Fibroblast of the aortic adventitia (primary cell): ENCODE measurements at regions not wholly inside any gene's neighbourhood (a gene's known extent, or its start where the extent isn't known, plus 50 kb on each side); places are given as distances from the start of the nearest gene placed in this dataset.
"Not testable (repeated sequence)": the region's sequence is repeated elsewhere in the genome, so short reads cannot be mapped to it uniquely, and the experiment has no call there.

Experiments
- DNase-seq: peaks from one replicate; pipeline ENCODE4 v3.0.0-alpha.2; 2010; ENCODE audit warnings: low read depth
- H3K4me3 ChIP-seq: 2 replicates; pipeline ENCODE4 v1.5.1; 2011; ENCODE audit warnings: low read depth, mild to moderate bottlenecking, control low read depth, low read length, moderate library complexity
- CTCF ChIP-seq: IDR thresholded peaks from 2 replicates; pipeline ENCODE4 v1.5.1; 2011; ENCODE audit warnings: mild to moderate bottlenecking, low read length, control low read depth, inconsistent platforms; ENCODE audit not compliant: insufficient read depth

GRCh38 chr4:114041117-114041475, 61.6 kb upstream of the ARSJ start:
- no peak for DNase-seq
- H3K4me3 ChIP-seq = no peak overlapping the region
- TF ChIP-seq CTCF = no peak

DNA sequence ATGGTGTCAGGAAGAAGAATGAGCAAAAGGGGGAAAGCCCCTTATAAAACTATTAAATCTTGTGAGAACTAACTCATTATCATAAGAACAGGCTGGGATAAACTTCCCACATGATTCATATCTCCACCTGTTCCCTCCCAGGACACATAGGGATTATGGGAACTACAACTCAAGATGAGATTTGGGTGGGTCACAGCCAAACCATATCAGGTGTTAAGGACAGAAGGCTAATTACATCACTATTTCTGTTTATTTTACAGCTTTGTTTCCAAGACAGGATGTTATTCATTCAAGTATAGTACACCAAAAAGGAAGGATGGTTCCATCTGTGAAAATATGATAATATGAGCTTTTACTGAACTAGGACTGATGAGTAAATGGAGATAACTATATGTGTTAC, 63.7 kb upstream of the ARSJ start:
- no peak for TF ChIP-seq CTCF
- H3K4me3 ChIP-seq = no peak overlapping the region
- DNase-seq = no peak

DNA sequence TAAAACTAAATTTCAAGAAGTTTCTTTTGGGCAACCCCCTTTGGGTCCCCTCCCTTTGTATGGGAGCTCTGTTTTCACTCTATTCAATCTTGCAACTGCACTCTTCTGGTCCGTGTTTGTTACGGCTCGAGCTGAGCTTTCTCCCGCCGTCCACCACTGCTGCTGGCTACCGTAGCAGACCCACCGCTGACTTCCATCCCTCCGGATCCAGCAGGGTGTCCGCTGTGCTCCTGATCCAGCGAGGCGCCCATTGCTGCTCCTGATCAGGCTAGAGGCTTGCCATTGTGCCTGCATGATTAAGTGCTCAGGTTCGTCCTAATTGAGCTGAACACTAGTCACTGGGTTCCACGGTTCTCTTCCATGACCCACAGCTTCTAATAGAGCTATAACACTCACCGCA, 64.9 kb upstream of the ARSJ start:
- not testable (repeated sequence) for H3K4me3 ChIP-seq, DNase-seq

DNA sequence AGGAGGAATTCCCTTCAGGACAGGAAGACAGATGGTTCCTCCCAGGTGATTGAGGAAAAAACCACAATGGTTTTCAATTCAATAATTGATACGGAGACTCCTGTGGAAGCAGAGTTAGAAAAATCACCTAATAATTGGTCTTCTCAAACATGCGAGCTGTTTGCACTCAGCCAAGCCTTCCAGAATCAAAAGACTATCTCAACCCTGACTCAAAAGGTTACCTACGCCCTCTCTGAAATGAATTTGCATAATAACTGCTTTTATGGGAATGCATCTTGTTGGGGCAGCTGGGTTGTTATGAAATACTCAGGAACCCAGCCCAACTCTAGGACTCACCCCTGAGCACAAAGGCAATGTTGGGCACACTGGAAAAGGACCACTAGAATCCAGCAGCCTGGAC, 66.9 kb upstream of the ARSJ start:
- TF ChIP-seq CTCF = no peak
- H3K4me3 ChIP-seq = no peak overlapping the region
- no peak for DNase-seq

- not testable (repeated sequence) for DNase-seq, H3K4me3 ChIP-seq
Observed at GRCh38 chr4:114048154-114048553, 68.7 kb upstream of the ARSJ start.

DNA sequence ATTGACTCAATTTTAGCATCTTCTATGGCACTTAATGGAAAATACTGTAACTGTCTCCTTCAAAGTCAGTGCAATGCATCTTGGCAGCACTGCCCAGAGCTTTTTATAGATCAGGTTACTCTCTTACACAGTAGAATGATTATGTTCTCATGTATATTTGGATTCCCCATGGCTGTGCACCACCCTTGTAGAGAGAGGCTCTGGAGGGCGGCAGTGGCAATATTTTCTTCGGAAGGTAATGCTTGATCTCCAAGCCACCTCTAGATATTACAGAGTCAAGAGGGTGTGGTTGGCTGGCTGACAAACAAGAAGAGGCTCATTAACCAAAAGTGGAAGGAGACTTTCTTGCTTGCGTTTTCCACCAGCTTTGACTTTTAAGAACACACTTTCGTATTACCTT, 72.8 kb upstream of the ARSJ start:
- no peak overlapping the region for H3K4me3 ChIP-seq
- no peak for DNase-seq
- no peak for TF ChIP-seq CTCF

- H3K4me3 ChIP-seq = no peak overlapping the region
- DNase-seq = no peak
- no peak for TF ChIP-seq CTCF
Observed at GRCh38 chr4:114056599-114056998, 77.2 kb upstream of the ARSJ start.

DNA sequence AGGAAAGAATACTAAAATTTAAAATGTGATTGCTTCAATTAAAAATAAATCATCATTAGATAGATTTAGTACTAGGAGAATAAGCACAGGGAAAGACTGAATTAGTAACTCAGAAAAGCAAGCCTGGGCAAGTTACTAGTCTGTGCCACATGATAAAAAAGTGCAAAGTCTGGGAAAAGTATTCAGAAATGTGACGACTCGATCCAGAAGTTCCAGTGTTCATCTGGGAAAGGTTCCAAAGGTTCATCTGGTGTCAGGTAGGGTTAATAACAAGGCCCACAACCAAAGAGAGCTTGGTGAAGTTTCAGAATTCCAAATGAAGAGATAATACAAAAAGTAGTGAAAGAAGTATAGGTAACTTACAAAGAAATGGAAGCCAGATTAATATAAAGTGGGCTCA, 78.3 kb upstream of the ARSJ start:
- DNase-seq = no peak
- TF ChIP-seq CTCF = no peak
- no peak overlapping the region for H3K4me3 ChIP-seq
